ENCODE measurements at regions not wholly inside any gene's neighbourhood (a gene's known extent, or its start where the extent isn't known, plus 50 kb on each side); places are given as distances from the start of the nearest gene placed in this dataset.
"Not testable (repeated sequence)": the region's sequence is repeated elsewhere in the genome, so short reads cannot be mapped to it uniquely, and the experiment has no call there.

DNA sequence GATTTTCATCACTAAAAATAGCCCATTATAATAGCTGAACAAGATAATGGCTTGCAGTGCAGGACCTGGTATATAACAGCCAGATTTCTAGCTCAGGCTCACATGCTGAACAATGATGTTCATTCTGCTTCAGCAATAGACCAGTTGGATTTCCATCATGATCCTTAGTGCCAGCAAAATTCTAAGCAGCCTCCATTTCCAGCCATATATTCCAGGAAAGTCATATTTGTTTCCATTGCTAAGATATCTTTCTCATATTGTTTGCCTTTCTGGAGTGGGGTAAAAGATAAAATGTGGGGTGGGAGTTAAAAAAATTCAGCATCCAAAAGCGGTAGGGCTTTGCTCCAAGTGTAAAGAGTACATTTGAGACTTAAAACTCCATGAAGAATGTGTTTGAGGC lies 2344.1 kb downstream of the PCDH7 start:
- DNase-seq: peak; percentile 27

DNA sequence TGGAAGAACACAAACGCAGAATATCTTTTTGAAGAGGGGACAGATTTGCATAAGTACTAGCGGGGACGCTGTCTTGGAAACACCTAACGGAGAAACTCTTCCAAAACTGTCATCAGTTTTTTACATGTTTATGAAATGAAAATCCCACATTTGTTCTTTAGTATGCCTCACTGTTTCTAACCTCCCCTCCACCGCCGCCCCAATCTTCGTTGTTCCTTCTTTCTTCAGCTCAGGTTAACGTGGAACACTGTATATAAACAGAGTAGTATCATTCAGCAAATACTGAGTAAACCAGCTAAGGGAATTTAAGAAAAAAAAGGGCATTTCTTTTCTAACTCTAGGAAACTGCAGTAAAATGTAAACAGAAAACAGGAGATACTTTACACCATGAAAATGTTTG lies 2345.6 kb downstream of the PCDH7 start:
- no peak for DNase-seq

DNA sequence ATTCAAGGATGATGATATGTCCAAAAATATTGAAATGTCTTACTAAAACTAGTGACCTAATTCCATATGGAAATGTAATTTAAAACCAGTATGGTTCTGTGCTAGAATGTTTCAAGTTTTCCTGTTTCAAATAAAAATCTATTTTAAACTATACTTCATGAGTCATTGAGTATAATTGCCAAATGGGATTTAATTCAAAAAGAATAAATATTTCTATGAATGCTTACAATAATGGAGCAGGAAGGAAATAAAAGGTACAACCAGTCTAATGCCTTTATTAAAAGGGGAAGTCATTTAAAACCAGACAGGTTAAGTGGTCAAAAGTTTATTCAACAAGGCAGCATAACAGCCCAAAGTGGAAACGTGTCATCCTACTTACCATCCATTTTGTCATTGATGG lies 2347.1 kb downstream of the PCDH7 start:
- no peak for DNase-seq

DNA sequence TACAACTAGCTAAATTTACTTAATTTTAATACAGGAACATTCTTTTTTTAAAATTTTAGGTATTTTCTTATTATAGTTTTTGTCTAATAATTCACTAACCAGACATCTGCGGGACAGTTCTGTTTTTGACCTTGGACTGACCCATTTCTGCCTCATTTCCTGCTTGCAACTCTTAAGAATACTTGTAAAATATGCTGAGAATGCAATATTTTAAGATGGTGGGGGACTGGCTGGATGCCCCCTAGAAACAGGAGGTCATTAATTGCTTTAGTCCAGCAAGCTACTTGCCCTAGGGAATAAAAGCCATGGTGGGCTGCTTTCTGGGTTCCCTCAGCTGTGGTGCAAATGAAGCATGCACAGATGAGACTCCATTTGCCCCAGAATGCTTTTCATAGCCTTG lies 2348.4 kb downstream of the PCDH7 start:
- no peak for DNase-seq

DNA sequence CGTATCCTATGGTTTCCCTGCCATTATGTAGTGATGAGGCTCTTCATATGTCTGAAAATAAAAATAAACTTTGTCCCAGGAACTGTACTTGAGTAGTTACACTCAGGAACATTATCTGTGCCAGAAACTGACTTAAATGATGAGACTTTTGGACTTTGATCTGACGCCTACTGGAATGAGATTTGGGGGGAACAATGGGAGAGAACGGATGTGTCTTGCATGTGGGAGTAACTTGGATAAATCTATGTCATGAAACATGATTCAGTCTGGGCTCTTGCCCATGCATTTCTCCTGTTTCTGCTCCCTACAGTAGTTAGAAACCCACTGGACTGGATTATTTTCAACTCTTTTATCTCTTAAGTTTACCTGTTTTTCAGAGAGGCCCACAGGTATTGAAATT lies 2351.4 kb downstream of the PCDH7 start:
- no peak for DNase-seq

DNA sequence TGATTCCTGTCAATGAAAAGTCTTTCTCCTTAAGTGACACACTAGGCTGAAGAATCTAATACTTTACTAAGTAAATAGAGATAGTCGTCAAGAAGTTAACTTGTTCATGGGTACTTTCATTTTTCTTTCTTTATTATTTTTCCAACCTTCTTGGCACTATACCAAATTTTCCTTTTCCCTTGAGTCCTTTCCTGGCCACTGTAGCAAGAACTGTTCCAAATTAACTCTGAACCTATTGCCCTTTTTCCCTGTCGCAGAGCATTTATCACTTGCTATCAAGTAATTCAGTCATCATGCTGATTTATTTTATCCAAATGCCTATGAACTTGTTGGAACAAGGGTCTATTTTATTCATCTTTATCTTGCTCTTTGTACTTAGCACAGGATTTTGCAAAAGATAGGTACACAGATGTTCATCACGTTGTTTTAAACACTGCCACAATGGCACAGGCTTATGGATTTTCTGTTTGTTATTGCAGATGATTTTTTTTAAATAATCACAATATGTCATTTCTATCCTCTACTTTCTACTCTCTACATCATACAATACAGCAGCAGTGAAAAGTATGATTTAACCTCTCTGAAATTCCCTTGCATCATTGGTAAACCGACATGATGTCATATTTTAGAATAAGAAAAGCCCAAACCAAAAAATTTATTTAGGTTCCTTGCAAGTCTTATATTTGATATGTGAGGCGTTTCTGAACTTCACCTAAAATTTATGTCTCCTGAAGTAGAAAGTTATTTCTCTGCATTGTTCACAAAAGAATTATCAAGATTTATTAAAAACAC lies 2352.3 kb downstream of the PCDH7 start:
- no peak for DNase-seq

DNA sequence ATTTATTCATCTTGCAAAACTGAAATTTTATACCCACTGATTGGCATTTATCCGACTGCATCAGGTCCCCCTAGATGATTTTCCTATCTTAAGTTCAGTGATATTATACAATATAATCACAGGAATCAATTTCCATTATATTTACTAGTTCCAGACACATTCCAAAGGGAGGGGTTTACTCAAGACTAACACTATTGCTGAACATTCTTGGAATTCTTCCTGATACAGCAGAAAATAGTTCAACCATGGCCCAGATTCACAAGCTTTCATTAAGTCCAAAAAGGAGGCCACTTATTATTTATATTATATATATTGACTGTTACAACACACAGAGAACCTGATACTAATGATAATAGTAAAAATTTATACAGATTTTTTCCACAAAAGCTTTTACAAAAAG lies 2353.6 kb downstream of the PCDH7 start:
- no peak for DNase-seq

DNA sequence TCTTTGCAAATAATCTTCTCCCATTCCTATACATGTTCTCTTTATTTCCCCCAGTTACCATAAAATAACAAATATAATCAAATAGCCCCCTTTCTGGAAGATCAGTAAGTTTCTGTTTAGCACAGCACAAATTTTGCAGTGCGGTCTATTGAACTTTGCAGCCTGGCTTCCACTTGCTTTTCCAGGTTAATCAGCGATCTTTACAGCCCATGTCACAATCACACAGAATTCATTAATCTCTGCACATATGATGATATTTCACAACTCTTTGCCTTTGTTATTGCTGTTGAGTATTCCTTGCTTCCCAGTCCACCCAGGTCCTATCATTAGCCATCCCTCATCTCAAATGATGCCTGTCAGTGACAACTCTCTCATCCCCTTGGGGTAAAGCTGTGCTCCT lies 2358.0 kb downstream of the PCDH7 start:
- no peak for DNase-seq

DNA sequence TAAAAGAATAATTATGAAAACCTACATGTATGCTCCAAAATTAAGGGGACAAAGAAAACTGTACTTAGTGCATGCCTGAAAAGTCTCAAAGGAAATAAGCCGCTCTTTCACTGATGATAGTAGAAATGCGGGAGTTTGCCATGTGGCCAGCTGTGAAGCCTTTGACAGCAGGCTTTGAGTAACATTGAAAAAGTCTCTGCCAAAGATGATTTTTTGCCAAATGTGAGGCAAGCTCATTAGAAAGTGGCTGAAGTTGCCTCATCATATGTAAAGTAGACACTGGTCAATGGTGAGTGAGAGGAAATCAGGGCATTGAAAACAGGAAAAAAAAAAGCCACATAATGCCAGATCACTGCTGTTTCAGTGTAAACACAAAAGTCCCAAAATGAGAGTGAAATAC lies 2360.1 kb downstream of the PCDH7 start:
- no peak for DNase-seq

DNA sequence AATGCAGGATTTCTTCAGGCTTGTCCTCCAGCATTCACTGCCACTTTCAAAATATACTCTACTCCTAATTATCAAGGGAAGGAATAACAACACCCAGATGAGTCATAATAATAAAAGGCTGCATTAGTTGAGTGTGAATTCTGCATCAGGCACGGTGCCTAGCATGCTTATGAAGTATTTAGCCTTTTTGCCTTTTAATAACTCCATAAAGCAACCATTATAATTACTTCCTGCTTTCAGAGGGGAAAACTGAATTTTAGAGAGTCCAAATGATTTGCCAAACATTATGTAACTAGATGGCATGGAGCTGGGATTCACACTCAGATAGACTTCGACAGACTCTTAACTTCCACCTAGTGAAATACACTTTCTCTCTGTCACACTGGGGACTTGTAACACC lies 2365.5 kb downstream of the PCDH7 start:
- no peak for DNase-seq

DNA sequence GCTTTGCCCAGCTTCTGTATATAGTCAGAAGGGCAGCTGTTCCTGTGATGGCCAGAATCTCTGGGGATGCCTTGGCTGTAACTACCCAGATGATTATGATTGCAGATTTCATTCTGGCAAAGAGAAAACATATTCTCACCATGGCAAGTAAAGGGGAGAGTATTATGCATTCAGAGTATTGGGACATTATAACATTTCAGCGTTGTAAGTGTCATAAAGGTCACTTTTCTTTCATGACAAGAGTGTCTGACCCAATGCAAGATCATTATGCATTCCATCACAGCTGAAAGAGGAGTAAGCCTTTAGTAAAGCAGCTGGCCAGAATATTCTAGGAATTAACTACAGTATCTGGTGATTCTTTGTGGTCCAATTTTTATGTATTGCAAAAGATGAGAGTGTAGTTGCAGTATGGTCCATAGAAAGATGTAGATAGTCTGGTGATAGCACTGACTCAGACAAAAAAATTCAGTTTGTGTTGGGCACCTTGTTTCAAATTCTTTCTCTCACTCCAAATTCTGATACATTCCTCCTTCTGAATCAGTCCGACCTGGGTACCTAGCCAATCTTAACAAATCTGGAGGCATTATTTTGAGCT lies 2366.3 kb downstream of the PCDH7 start:
- DNase-seq: no peak

DNA sequence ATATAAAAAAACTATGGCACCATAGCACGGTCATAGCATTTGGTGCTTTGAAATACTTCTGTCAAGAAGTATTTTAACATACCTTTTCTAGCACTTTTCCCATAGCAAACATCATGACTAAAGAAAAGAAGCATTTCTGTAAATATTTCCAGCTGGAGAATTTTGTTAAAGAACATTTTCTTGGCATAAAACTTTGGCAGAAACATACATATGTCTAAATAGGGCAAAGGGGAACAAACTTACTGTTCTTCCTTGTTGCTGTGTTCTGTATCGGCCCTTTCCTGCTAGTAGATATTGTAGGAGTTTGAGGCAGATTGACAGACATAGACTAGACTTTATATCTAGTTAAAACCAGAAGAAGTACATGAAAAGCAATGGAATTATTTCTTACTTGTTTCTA lies 2368.5 kb downstream of the PCDH7 start:
- no peak for DNase-seq

DNA sequence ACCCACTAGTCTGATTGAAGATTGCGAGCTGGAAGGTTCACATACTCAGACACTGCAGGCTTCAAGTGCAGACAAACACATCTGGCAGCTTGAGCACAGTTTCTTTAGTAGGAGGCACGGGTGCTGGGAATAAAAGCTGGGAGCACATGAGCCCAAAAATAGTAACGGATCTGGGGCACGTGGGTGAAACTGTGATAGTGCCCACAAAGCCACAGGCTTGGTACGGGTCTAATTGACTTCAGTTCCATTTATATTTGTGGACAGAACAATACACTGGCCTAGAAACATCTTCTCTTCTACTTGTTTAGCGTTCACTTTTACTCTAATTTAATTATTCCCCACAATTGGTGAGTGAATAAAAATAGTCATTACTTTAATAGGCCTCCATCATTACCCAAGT lies 2370.7 kb downstream of the PCDH7 start:
- DNase-seq: no peak

DNA sequence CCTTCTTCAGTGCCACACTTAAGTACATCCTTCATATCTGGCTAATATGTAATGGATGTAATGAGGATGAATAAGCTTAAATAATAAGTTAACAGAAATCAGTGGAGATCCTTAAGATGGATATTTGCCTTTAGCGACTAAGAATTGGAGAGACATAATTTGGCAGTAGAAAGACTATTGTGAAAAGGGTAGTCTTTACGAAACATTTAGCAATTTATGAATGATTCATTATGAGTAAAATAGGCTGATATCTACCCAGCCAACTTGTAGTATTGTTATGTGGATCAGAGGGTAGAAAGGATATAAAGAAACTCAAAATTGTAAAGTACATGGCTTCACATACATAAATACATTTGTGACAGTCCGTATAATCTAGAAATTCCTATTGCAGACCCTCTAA lies 2371.8 kb downstream of the PCDH7 start:
- DNase-seq: no peak

DNA sequence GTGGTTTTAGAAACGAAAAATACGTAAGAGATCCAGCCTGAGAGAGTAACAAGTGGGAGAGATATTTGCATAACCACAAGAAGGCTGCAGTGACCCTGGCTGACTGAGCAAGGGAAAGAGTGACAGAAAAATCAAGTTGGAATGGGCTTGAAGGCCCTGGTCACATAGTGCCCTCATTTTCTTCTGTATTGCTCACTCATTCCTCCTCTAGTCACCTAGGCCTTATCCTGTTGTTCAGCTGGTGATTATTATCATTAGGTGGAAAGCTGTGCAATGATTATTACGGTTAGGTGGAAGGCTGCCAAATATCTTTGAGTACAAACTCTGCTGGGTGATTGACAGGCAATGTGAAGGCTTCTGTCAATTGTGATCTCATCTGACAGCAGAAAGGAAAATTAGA lies 2384.1 kb downstream of the PCDH7 start:
- no peak for DNase-seq

DNA sequence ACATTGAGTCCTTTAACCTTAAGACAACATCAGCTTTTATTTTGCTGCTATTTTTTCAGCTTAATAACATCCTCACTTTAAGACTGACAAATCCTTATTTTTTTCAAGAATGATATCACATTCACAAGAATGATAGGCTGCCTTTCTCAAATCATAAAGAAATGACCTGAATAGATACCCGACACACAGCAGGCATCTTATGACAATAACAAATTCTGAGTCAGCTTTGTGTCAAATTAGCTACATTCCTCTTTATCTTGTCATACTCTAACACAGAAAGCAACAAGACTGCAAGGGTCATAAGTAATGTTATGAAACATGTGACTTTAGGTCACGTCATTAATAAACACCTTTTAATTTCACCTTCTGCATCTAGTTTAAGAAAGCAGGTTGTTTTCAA lies 2387.6 kb downstream of the PCDH7 start:
- no peak for DNase-seq

DNA sequence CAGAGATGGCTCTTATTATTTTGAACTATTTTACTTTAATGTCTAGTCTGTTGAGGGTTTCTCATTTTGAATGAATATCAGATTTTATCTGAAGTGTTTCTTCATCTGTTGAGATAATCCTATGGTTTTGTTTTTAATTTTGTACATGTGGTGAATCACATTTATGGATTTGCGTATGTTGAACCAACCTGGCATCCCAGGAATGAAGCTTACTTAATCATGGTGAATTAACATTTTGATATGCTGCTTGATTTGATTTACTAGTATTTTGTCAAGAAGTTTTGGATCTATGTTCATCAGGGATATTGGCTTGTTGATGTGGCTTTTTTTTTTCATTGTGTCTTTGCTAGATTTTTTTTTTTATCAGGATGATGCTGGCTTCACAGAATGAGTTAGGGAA lies 2390.9 kb downstream of the PCDH7 start:
- no peak for DNase-seq

DNA sequence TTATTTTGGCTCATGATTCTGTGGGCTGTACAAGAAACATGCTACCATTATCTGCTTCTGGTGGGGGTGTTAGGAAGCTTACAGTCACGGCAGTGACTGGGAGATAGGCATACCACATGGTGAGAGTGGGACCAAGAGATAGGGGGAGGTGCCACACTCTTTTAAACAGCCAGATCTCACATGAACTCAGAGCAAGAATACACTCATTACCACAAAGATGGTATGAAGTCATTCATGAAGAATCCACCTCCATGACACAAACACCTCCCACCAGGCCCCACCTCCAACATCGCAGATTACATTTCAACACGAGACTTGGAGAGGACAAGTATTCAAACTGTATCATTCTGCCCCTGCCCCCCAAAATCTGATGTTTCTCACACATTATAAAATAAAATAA lies 2396.7 kb downstream of the PCDH7 start:
- DNase-seq: no peak

DNA sequence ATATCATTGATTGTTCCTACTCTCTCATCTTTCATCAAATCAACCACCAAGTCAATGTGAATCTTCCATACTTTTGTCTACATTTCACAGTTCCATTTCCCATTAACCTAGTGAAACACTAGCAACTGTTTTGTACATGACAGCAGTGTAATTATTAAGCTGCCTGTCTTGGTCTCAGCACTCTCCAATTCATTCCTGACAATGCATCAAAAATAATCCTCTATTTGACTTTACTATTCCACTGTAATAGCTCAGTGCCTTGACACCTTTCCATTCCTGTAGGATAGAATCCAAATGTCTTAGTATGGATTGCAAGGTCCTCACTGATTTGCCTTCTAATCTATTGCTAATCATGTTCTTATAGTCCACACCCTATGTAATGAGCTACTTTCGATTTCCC lies 2405.8 kb downstream of the PCDH7 start:
- no peak for DNase-seq

DNA sequence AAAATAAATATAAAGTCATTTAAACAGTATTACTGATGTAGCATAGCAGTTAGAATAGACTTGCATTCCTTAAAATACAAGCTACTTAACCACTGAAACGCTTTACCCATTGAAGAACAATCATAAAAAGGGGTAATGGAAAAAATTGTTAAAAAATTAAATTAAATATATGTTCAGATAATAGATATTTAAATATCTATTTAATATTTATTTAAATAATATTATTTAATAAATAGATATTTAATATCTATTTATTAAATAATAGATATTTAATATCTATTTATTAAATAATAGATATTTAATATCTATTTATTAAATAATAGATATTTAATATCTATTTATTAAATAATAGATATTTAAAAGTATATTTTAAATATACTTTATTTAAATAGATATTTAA lies 2410.5 kb downstream of the PCDH7 start:
- not testable (repeated sequence) for DNase-seq

DNA sequence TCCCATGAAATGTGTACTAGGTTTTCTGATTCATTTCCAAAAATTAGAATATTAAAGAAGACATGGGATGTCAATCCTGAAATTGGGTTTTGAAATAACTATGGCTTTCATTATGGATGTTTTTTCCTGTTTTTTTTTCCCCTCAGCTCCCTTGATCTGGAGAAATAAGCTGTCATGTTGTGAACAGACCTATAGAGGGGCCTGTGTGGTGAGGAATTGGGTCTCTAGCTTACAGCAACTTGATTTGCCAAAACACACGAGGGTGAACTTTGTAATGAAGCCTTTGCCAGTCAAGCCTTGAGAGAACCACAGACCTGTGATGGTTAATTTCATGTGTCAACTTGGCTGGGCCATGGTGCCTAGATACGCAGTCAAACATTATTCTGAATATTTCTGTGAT lies 2413.6 kb downstream of the PCDH7 start:
- no peak for DNase-seq

DNA sequence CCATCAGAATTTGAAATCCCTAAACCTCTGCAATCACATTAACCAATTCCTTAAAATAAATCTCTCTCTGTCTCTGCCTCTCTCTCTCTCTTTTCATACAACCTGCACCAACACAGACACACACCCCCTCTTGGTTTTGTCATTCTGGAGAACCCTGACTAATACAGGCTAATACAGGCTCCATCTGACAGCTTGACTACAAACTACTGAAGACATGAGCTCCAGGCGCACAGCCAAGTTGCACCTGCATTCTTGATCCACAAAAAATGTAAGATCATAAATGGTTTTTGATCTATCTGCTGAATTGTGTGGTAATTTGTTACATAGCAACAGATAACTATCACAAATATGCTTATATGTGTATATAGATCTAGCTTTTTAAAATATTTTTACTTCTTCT lies 2414.2 kb downstream of the PCDH7 start:
- DNase-seq: no peak

DNA sequence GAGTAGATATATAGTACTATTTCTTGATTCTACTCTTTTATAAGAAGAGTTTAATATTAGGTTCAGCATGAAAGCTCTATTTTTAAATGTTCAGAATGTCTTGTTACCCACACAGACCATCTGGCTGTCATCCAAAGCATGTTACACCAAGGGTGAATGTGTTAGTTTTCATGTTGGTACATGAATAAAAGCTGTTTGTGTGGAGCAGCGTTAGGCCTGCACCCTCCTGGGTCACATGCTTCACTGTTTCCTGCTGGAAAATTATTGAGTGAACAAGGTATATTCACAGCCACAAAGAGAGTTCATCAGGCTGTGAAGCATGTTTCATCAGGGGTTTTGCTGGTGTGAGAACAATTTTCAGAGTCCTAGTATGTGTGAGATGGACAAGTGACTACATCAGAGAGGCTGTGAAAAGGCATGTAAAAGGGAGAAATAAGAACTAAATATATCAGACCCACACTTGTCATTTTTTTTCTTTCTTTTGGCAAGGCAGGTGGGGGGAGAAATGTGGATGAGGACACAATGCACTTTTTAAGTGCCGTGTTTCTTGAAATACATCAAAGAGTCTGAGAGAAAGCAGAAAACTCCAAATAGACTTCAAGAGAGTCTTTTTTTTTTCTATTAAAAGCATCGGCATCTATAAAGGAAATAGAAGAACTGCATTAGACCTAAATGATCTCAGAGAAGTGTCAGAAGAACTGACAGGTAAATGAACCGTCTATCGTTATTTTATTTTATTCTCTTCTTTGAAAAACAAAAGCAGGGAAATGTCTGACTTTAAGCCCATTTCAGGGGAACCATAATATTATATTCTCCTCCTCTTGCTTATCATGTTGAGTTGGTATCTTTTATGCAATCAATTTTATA lies 2429.7 kb downstream of the PCDH7 start:
- peak; percentile 13 for DNase-seq

DNA sequence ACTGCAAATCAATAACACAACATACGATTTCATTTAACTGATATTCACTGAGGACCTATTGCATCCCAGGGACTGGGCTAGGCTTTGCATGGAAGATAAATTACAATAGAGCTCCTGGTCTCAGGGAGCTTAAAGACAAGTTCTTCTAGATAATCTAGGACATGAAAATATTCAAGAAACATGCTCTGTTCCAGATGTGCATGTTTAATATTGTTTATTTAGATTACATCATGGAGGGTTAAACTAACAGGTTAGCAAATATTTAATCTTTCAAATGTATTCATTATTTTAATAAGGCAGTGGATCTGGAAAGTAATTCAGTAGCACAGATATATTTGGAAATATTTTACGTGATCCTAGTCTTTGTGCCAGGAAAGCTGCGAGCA lies 2430.3 kb downstream of the PCDH7 start:
- no peak for DNase-seq

Measured in right hindlimb (tissue), 1 donor.